ENCODE measurements at regions not wholly inside any gene's neighbourhood (a gene's known extent, or its start where the extent isn't known, plus 50 kb on each side); places are given as distances from the start of the nearest gene placed in this dataset.

- no peak for TF ChIP-seq ZNF70 (CRISPR knock-in tag; IDR thresholded peaks at IDR 0.05)
- TF ChIP-seq PPARA (CRISPR knock-in tag; IDR thresholded peaks at IDR 0.05; ENCODE audit: borderline replicate concordance): no peak
- no peak for TF ChIP-seq RARB (CRISPR knock-in tag; IDR thresholded peaks at IDR 0.05)
Measured at GRCh38 chr22:25364736-25365241, 145.3 kb downstream of the CRYBB2 start.
